Neural progenitor cell (in vitro differentiated cells): ENCODE measurements at regions not wholly inside any gene's neighbourhood (a gene's known extent, or its start where the extent isn't known, plus 50 kb on each side); places are given as distances from the start of the nearest gene placed in this dataset.

Source experiments
- EZH2 ChIP-seq: fragments of 200-600 bp; sonication (generic); IDR thresholded peaks from 2 replicates; pipeline ENCODE4 v1.6.1; 2017; ENCODE audit warnings: antibody characterized with exemption, mild to moderate bottlenecking, moderate library complexity
- TF ChIP-seq, protein P1 (sequence below): fragments of 200-600 bp; sonication (generic); IDR thresholded peaks from 2 replicates; pipeline ENCODE4 v1.5.1; 2017; ENCODE audit warnings: antibody characterized with exemption, mild to moderate bottlenecking

GRCh38 chr19:28386066-28386465, 826.9 kb downstream of the UQCRFS1 start:
- TF ChIP-seq EZH2: no peak
- TF ChIP-seq, protein P1, sequence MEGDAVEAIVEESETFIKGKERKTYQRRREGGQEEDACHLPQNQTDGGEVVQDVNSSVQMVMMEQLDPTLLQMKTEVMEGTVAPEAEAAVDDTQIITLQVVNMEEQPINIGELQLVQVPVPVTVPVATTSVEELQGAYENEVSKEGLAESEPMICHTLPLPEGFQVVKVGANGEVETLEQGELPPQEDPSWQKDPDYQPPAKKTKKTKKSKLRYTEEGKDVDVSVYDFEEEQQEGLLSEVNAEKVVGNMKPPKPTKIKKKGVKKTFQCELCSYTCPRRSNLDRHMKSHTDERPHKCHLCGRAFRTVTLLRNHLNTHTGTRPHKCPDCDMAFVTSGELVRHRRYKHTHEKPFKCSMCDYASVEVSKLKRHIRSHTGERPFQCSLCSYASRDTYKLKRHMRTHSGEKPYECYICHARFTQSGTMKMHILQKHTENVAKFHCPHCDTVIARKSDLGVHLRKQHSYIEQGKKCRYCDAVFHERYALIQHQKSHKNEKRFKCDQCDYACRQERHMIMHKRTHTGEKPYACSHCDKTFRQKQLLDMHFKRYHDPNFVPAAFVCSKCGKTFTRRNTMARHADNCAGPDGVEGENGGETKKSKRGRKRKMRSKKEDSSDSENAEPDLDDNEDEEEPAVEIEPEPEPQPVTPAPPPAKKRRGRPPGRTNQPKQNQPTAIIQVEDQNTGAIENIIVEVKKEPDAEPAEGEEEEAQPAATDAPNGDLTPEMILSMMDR: no peak
